ENCODE measurements at regions not wholly inside any gene's neighbourhood (a gene's known extent, or its start where the extent isn't known, plus 50 kb on each side); places are given as distances from the start of the nearest gene placed in this dataset.

- TF ChIP-seq CTCF (IDR thresholded peaks at IDR 0.05) (no peak), POLR2A (IDR thresholded peaks at IDR 0.05) (no peak)
Observed at GRCh38 chr20:22338140-22338708, 246.1 kb downstream of the FOXA2 start.
